ENCODE measurements at regions not wholly inside any gene's neighbourhood (a gene's known extent, or its start where the extent isn't known, plus 50 kb on each side); places are given as distances from the start of the nearest gene placed in this dataset.

GRCh38 chr11:95695181-95695580, 94.4 kb downstream of the FAM76B start:
- DNase-seq (ENCODE audit: low read depth, low spot score) (no peak), ATAC-seq (no peak)
- Histone ChIP-seq H3K27me3 (ENCODE audit: control insufficient read depth, insufficient read depth, low read length) (peaks cover 3% of the 10 kb centered on the region; the same call in 1 of the 2 replicates), H3K9me3 (ENCODE audit: control insufficient read depth, insufficient read depth, low read depth, low read length) (no peaks in the 10 kb centered on the region), H3K36me3 (ENCODE audit: control insufficient read depth, insufficient read depth, low read length) (no peaks in the 10 kb centered on the region), H3K4me3 (ENCODE audit: low read depth in 2 of 2, low read length in 2 of 2) (no peak overlapping the region), H3K27ac (ENCODE audit: low read length) (no peak overlapping the region), H3K4me1 (ENCODE audit: control insufficient read depth, insufficient read depth, low read length) (no peaks in the 10 kb centered on the region)
- in situ Hi-C loops (cut with HindIII; ENCODE audit: low pct_unique_long_range_greater_than_20kb, low sequenced_read_pairs) = no loop called here
- CTCF ChIA-PET = no interaction called here
- no TSS peak for BruUV-seq (replicated peaks)
- TF ChIP-seq REST (IDR thresholded peaks at IDR 0.05; ENCODE audit: insufficient read depth in 1 of 2, low read depth in 2 of 2, low read length in 1 of 2) = no peak
- no peak for TF ChIP-seq TCF7L2 (IDR thresholded peaks at IDR 0.05; ENCODE audit: low read depth, low read length)
- no peak for TF ChIP-seq SIN3A (IDR thresholded peaks at IDR 0.05; ENCODE audit: borderline replicate concordance, insufficient read depth, low read depth, low read length)
- no peak for TF ChIP-seq POLR2AphosphoS5 (IDR thresholded peaks at IDR 0.05; ENCODE audit: low read depth, low read length)
- TF ChIP-seq CTCF (IDR thresholded peaks at IDR 0.05) = no peak
- POLR2A ChIA-PET = no interaction called here
- intact Hi-C loops (cut with micrococcal nuclease; ENCODE audit: unreplicated experiment) = no loop called here

- intact Hi-C loops (cut with micrococcal nuclease; ENCODE audit: unreplicated experiment) = no loop called here
- Histone ChIP-seq H3K27me3 (ENCODE audit: control insufficient read depth, insufficient read depth, low read length) (no peaks in the 10 kb centered on the region; the same call in 1 of the 2 replicates), H3K36me3 (ENCODE audit: control insufficient read depth, insufficient read depth, low read length) (no peaks in the 10 kb centered on the region), H3K27ac (ENCODE audit: low read length) (no peak overlapping the region), H3K9me3 (ENCODE audit: control insufficient read depth, insufficient read depth, low read depth, low read length) (no peaks in the 10 kb centered on the region), H3K4me3 (ENCODE audit: low read depth in 2 of 2, low read length in 2 of 2) (no peak overlapping the region), H3K4me1 (ENCODE audit: control insufficient read depth, insufficient read depth, low read length) (no peaks in the 10 kb centered on the region)
- TF ChIP-seq REST (IDR thresholded peaks at IDR 0.05; ENCODE audit: insufficient read depth in 1 of 2, low read depth in 2 of 2, low read length in 1 of 2) (no peak), SIN3A (IDR thresholded peaks at IDR 0.05; ENCODE audit: borderline replicate concordance, insufficient read depth, low read depth, low read length) (no peak), CTCF (IDR thresholded peaks at IDR 0.05) (no peak), POLR2AphosphoS5 (IDR thresholded peaks at IDR 0.05; ENCODE audit: low read depth, low read length) (no peak), TCF7L2 (IDR thresholded peaks at IDR 0.05; ENCODE audit: low read depth, low read length) (no peak)
- ATAC-seq = no peak
- DNase-seq (ENCODE audit: low read depth, low spot score) = no peak
- in situ Hi-C loops (cut with HindIII; ENCODE audit: low pct_unique_long_range_greater_than_20kb, low sequenced_read_pairs) = no loop called here
- no TSS peak for BruUV-seq (replicated peaks)
- CTCF ChIA-PET = no interaction called here
- POLR2A ChIA-PET = no interaction called here
Measured at GRCh38 chr11:95693298-95693697, 96.3 kb downstream of the FAM76B start.

Data from Panc1 (cell line).